Fibroblast of villous mesenchyme (primary cell): ENCODE measurements at regions not wholly inside any gene's neighbourhood (a gene's known extent, or its start where the extent isn't known, plus 50 kb on each side); places are given as distances from the start of the nearest gene placed in this dataset.

Experiments used
- DNase-seq: peaks from one replicate; pipeline ENCODE4 v3.0.0-alpha.2; 2010; ENCODE audit warnings: low read depth
- H3K4me3 ChIP-seq: 2 replicates; pipeline ENCODE4 v1.5.1; 2011; ENCODE audit warnings: low read depth, mild to moderate bottlenecking, low read length
- TF ChIP-seq, protein P1 (sequence below): IDR thresholded peaks from 2 replicates; pipeline ENCODE4 v1.5.1; 2012; ENCODE audit warnings: low read depth, mild to moderate bottlenecking, low read length; ENCODE audit not compliant: insufficient read depth

GRCh38 chr6:98485593-98485992 lies 348.8 kb upstream of the POU3F2 start:
- TF ChIP-seq, protein P1, sequence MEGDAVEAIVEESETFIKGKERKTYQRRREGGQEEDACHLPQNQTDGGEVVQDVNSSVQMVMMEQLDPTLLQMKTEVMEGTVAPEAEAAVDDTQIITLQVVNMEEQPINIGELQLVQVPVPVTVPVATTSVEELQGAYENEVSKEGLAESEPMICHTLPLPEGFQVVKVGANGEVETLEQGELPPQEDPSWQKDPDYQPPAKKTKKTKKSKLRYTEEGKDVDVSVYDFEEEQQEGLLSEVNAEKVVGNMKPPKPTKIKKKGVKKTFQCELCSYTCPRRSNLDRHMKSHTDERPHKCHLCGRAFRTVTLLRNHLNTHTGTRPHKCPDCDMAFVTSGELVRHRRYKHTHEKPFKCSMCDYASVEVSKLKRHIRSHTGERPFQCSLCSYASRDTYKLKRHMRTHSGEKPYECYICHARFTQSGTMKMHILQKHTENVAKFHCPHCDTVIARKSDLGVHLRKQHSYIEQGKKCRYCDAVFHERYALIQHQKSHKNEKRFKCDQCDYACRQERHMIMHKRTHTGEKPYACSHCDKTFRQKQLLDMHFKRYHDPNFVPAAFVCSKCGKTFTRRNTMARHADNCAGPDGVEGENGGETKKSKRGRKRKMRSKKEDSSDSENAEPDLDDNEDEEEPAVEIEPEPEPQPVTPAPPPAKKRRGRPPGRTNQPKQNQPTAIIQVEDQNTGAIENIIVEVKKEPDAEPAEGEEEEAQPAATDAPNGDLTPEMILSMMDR, result no peak
- no peak overlapping the region for H3K4me3 ChIP-seq
- DNase-seq, result no peak

DNA sequence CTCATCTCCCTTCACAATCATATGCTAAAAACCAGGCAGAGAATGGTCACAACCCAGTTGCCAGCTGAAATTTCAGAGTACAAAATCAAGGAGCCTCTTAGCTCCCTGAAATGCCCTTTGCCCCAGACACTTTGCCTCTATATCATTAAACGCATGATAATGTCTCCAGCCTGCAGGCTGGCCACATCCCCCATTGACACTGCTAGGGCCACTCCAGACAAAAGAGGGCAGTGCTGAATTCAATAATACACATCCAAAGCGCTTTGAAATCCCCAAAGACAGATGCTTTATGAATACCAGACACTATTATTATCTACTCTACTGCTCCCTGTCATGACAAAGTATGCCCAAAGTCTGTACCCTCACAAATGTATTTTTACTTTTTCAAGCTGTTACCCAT lies 348.3 kb upstream of the POU3F2 start:
- DNase-seq, result no peak
- TF ChIP-seq, protein P1, result no peak
- no peak overlapping the region for H3K4me3 ChIP-seq

GRCh38 chr6:98487612-98488011 lies 346.8 kb upstream of the POU3F2 start:
- H3K4me3 ChIP-seq, result no peak overlapping the region
- no peak for DNase-seq
- TF ChIP-seq, protein P1, result no peak

- no peak overlapping the region for H3K4me3 ChIP-seq
- TF ChIP-seq, protein P1, result no peak
- DNase-seq, result no peak
These were observed 336.1 kb upstream of the POU3F2 start for GRCh38 chr6:98498144-98498775.

DNA sequence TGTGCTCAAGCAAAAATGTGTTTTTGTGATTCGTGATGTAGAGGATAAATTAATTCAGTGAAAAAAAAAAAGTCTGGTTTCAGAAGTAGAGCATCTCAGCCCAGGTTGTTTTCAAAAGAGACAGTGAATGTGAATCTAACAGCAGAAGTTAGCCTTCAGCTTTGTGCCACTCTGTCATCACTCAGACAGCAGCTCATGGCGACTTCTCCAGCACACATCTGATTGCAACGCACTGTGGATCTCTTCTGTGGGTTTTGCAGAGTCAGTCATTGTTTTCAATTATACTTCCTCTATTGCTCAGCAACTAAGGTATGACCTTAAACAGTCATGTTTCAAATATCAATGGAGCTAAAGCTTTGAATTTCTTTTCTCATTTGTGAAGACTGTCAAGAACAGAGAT lies 335.5 kb upstream of the POU3F2 start:
- TF ChIP-seq, protein P1, result no peak
- no peak for DNase-seq
- H3K4me3 ChIP-seq, result no peak overlapping the region

- no peak overlapping the region for H3K4me3 ChIP-seq
- TF ChIP-seq, protein P1, result no peak
- DNase-seq, result no peak
These were observed 320.2 kb upstream of the POU3F2 start for GRCh38 chr6:98514073-98514720.
